GM12878 (cell line): ENCODE measurements at regions not wholly inside any gene's neighbourhood (a gene's known extent, or its start where the extent isn't known, plus 50 kb on each side); places are given as distances from the start of the nearest gene placed in this dataset.
A peak's percentile ranks its signal among the peaks of the same experiment; 100 is the strongest.

Experiments
- ATAC-seq: fragments of 200-7000 bp; cut with Tn5 transposase; 3 replicates; pipeline ENCODE4 v1.9.1; 2020; ENCODE audit warnings: mild to moderate bottlenecking, moderate library complexity
- BruUV-seq: library from RNA; stranded (reverse); fragments of 400-500 nt; replicated peaks from 2 replicates; lab custom pipeline; 2021; lab: Mats Ljungman, UMichigan
- CTCF ChIA-PET: fragments of 300-600 bp; sonication (Branson Sonifier 250); formaldehyde crosslinking; extraction: SDS; loops from one replicate; lab custom pipeline; 2021; ENCODE audit warnings: inconsistent platforms; lab: Yijun Ruan, JAX
- POLR2A ChIA-PET: fragments of 350-600 bp; formaldehyde crosslinking; extraction: SDS; loops from one replicate; lab custom pipeline; 2021; ENCODE audit warnings: inconsistent platforms; lab: Charles Lee
- RAD21 ChIA-PET: fragments of 300-600 bp; sonication (Branson Sonifier 250); formaldehyde crosslinking; loops from one replicate; lab custom pipeline; 2023; ENCODE audit warnings: antibody characterized with exemption; ENCODE audit not compliant: unreplicated experiment; lab: Charles Lee
- SMC1A ChIA-PET: fragments of 300-600 bp; sonication (Branson Sonifier 250); formaldehyde crosslinking; loops from one replicate; lab custom pipeline; 2023; ENCODE audit not compliant: unreplicated experiment, uncharacterized antibody; lab: Charles Lee
- DNase-seq: peaks from one replicate; pipeline ENCODE4 v3.0.0-alpha.2; 2011; ENCODE audit warnings: low read depth, low spot score
- FAIRE-seq: peaks from 3 replicates; lab custom pipeline; 2011; peaks lifted over from hg19 to GRCh38; lab: Jason Lieb, UNC
- H2AFZ ChIP-seq: 2 replicates; pipeline ENCODE4 v1.6.0; 2011; ENCODE audit warnings: low read depth, low read length, control low read depth; ENCODE audit not compliant: control insufficient read depth
- H3K27ac ChIP-seq: 2 replicates; pipeline ENCODE4 v1.5.1; 2011; ENCODE audit warnings: control low read depth; ENCODE audit not compliant: control insufficient read depth, insufficient read depth
- H3K27me3 ChIP-seq, 2 experiments: replicated peaks in 1 of 2; 2 replicates each; pipeline versions ENCODE4 v1.6.0 to v1.6.1; 2011; ENCODE audit warnings: low read length in 1 of 2; ENCODE audit not compliant: control insufficient read depth in 2 of 2, insufficient read depth in 2 of 2
- H3K36me3 ChIP-seq, 2 experiments: 2 replicates each; pipeline ENCODE4 v1.5.1; 2011; ENCODE audit warnings: low read length in 1 of 2; ENCODE audit not compliant: control insufficient read depth in 2 of 2, insufficient read depth in 2 of 2
- H3K4me1 ChIP-seq: 2 replicates; pipeline ENCODE4 v1.6.1; 2011; ENCODE audit warnings: mild to moderate bottlenecking, low read length, moderate library complexity, mixed read lengths; ENCODE audit not compliant: control insufficient read depth, insufficient read depth
- H3K4me2 ChIP-seq: 2 replicates; pipeline ENCODE4 v1.6.0; 2011; ENCODE audit warnings: control low read depth; ENCODE audit not compliant: control insufficient read depth, insufficient read depth
- H3K4me3 ChIP-seq: fragments of 200-600 bp; sonication (generic); 2 replicates; pipeline ENCODE4 v1.5.1; 2016
- H3K79me2 ChIP-seq: 2 replicates; pipeline ENCODE4 v1.6.0; 2011; ENCODE audit warnings: low read length; ENCODE audit not compliant: control insufficient read depth, insufficient read depth
- H3K9ac ChIP-seq: 2 replicates; pipeline ENCODE4 v1.8.0; 2011; ENCODE audit warnings: low read length, control low read depth, mixed read lengths; ENCODE audit not compliant: control insufficient read depth, insufficient read depth
- H3K9me3 ChIP-seq: replicated peaks from 3 replicates; pipeline ENCODE4 v1.5.1; 2011; ENCODE audit warnings: mild to moderate bottlenecking, low read length; ENCODE audit not compliant: control insufficient read depth, insufficient read depth
- H4K20me1 ChIP-seq: 2 replicates; pipeline ENCODE4 v1.6.0; 2011; ENCODE audit not compliant: control insufficient read depth, insufficient read depth
- CBX5 ChIP-seq: sonication (generic); IDR thresholded peaks from 2 replicates; pipeline ENCODE4 v1.6.1; 2016; ENCODE audit warnings: low read depth, moderate library complexity, mild to moderate bottlenecking, inconsistent platforms
- HSF1 ChIP-seq: fragments of 150-350 bp; IDR thresholded peaks from 2 replicates; pipeline ENCODE4 v1.6.1; 2014; ENCODE audit warnings: mild to moderate bottlenecking, low read depth, low read length
- IRF5 ChIP-seq: fragments of 450-650 bp; IDR thresholded peaks from 2 replicates; pipeline ENCODE4 v1.6.1; 2017; ENCODE audit warnings: borderline replicate concordance
- NFIC ChIP-seq: IDR thresholded peaks from 2 replicates; pipeline ENCODE4 v1.6.1; 2012; ENCODE audit warnings: low read depth, mild to moderate bottlenecking, inconsistent platforms, low read length, moderate library complexity
- SIX5 ChIP-seq: IDR thresholded peaks from 2 replicates; pipeline ENCODE4 v1.6.1; 2011; ENCODE audit warnings: mild to moderate bottlenecking, low read depth, low read length, moderate library complexity; ENCODE audit not compliant: severe bottlenecking
- SPI1 ChIP-seq: IDR thresholded peaks from 2 replicates; pipeline ENCODE4 v1.6.1; 2011; ENCODE audit warnings: low read depth, mild to moderate bottlenecking, low read length, moderate library complexity, borderline replicate concordance; ENCODE audit not compliant: insufficient read depth
- YBX1 ChIP-seq: fragments of 450-650 bp; IDR thresholded peaks from 2 replicates; pipeline ENCODE4 v1.6.1; 2016; ENCODE audit warnings: antibody characterized with exemption
- WGBS: methylation state at CpG from one replicate; pipeline ENCODE4 v1.1.6; 2016; ENCODE audit warnings: low lambda C conversion rate; ENCODE audit not compliant: insufficient replicate concordance, insufficient coverage; ENCODE audit errors: missing lambda C conversion rate; 5-methylcytosine and 5-hydroxymethylcytosine counted together
- in situ Hi-C: fragments of 300-500 bp; cut with MboI; formaldehyde crosslinking; loops from 9 replicates; pipeline ENCODE4 v1.14.3; 2018; ENCODE audit warnings: mixed read lengths
- intact Hi-C: fragments of 100-400 bp; cut with micrococcal nuclease; formaldehyde crosslinking; loops from one replicate; pipeline ENCODE4 v1.14.2; 2022; ENCODE audit not compliant: unreplicated experiment

- WGBS: 80% methylated on average over 34 of the region's 34 CpGs
- ChIA-PET CTCF (interaction anchor here (1.1 to 5.4 kb wide), 4 partner anchors 9 to 86 kb away, joined by 4 to 30 read pairs (median 4); no protein-coding TSS in a partner anchor), POLR2A (no interaction called here), SMC1A (no interaction called here), RAD21 (no interaction called here)
- H3K9me3 ChIP-seq: no peaks in the 10 kb centered on the region
- no peak overlapping the region for H3K4me2 ChIP-seq
- no peak overlapping the region for H3K27ac ChIP-seq
- no peaks in the 10 kb centered on the region; the same call in 1 of the 2 replicates for H4K20me1 ChIP-seq
- no peak overlapping the region for H2AFZ ChIP-seq
- H3K4me3 ChIP-seq: no peak overlapping the region
- peaks cover 0 to 5% of the 10 kb centered on the region in 2 experiments; a peak in 2 of 4 replicates for H3K36me3 ChIP-seq
- peaks cover 20% of the 10 kb centered on the region for H3K79me2 ChIP-seq
- TF ChIP-seq SIX5 (no peak), SPI1 (peak; percentile 36; the same call in 1 of the 2 replicates)
- H3K4me1 ChIP-seq: peaks cover 20% of the 10 kb centered on the region
- FAIRE-seq (no peak), DNase-seq (no peak), ATAC-seq (no peak)
- intact Hi-C loops: no loop called here
- BruUV-seq: no TSS peak
- H3K27me3 ChIP-seq: no peaks in the 10 kb centered on the region
- in situ Hi-C loops: no loop called here
- H3K9ac ChIP-seq: no peak overlapping the region
These were observed 268.8 kb downstream of the SEC14L1 start for GRCh38 chr17:77409282-77410161.

GRCh38 chr17:77410470-77410869 is 269.7 kb downstream of the SEC14L1 start:
- no peak overlapping the region for H3K9ac ChIP-seq
- H3K27me3 ChIP-seq: no peaks in the 10 kb centered on the region
- H3K27ac ChIP-seq: no peak overlapping the region
- in situ Hi-C loops: no loop called here
- H2AFZ ChIP-seq: no peak overlapping the region
- ChIA-PET SMC1A (no interaction called here), POLR2A (no interaction called here), CTCF (interaction anchor here (1.1 to 5.4 kb wide), 4 partner anchors 10 to 87 kb away, joined by 4 to 30 read pairs (median 4); no protein-coding TSS in a partner anchor), RAD21 (interaction anchor here (1.8 kb wide), 1 partner anchor 18 kb away, joined by 4 read pairs; no protein-coding TSS in a partner anchor)
- no peak for DNase-seq
- no peak for FAIRE-seq
- peaks cover 0 to 4% of the 10 kb centered on the region in 2 experiments; a peak in 3 of 4 replicates for H3K36me3 ChIP-seq
- 83% methylated on average over 13 of the region's 13 CpGs for WGBS
- H3K79me2 ChIP-seq: peaks cover 11% of the 10 kb centered on the region
- no peaks in the 10 kb centered on the region; the same call in 1 of the 2 replicates for H4K20me1 ChIP-seq
- intact Hi-C loops: no loop called here
- H3K4me3 ChIP-seq: no peak overlapping the region
- no peak overlapping the region for H3K4me2 ChIP-seq
- no TSS peak for BruUV-seq
- TF ChIP-seq YBX1 (no peak), HSF1 (no peak), NFIC (no peak), CBX5 (no peak), IRF5 (no peak)
- H3K9me3 ChIP-seq: no peaks in the 10 kb centered on the region
- peaks cover 11% of the 10 kb centered on the region for H3K4me1 ChIP-seq
- ATAC-seq: no peak
